ENCODE measurements at regions not wholly inside any gene's neighbourhood (a gene's known extent, or its start where the extent isn't known, plus 50 kb on each side); places are given as distances from the start of the nearest gene placed in this dataset.

GRCh38 chr20:57944988-57945387, 235.2 kb upstream of the PMEPA1 start:
- Histone ChIP-seq H3K4me1 (no peaks in the 10 kb centered on the region), H3K27me3 (no peaks in the 10 kb centered on the region), H3K9me3 (no peaks in the 10 kb centered on the region), H3K36me3 (no peaks in the 10 kb centered on the region), H3K27ac (no peak overlapping the region), H3K4me3 (replicated peaks in 1 of 3) (no peak overlapping the region)
- WGBS, 2 donors, result 91 to 93% methylated on average over 6 of the region's 6 CpGs
- TF ChIP-seq POLR2A (IDR thresholded peaks at IDR 0.05) (no peak), CTCF (IDR thresholded peaks at IDR 0.05) (no peak)
- no peak for DNase-seq
- intact Hi-C loops (cut with DNase I), result no loop called here

- H3K27me3 ChIP-seq, result no peaks in the 10 kb centered on the region
- H3K4me1 ChIP-seq, result no peaks in the 10 kb centered on the region
- no peak overlapping the region for H3K27ac ChIP-seq
- DNase-seq, result no peak
- H3K4me3 ChIP-seq (replicated peaks in 1 of 3), result no peak overlapping the region
- intact Hi-C loops (cut with DNase I), result no loop called here
- H3K9me3 ChIP-seq, result no peaks in the 10 kb centered on the region
- WGBS, 2 donors, result 84 to 92% methylated on average over 7 of the region's 7 CpGs
- H3K36me3 ChIP-seq, result no peaks in the 10 kb centered on the region
- TF ChIP-seq POLR2A (IDR thresholded peaks at IDR 0.05), result no peak
- no peak for TF ChIP-seq CTCF (IDR thresholded peaks at IDR 0.05)
Measured at GRCh38 chr20:57943950-57944349, 234.1 kb upstream of the PMEPA1 start.

- DNase-seq, result no peak
- TF ChIP-seq CTCF (IDR thresholded peaks at IDR 0.05) (no peak), POLR2A (IDR thresholded peaks at IDR 0.05) (no peak)
- Histone ChIP-seq H3K36me3 (no peaks in the 10 kb centered on the region), H3K4me1 (no peaks in the 10 kb centered on the region), H3K27me3 (no peaks in the 10 kb centered on the region), H3K9me3 (no peaks in the 10 kb centered on the region), H3K27ac (no peak overlapping the region), H3K4me3 (replicated peaks in 1 of 3) (no peak overlapping the region)
- 84 to 91% methylated on average over 6 to 9 of the region's 9 CpGs for WGBS, 2 donors
- intact Hi-C loops (cut with DNase I), result no loop called here
Measured at GRCh38 chr20:57943291-57943690, 233.5 kb upstream of the PMEPA1 start.

GRCh38 chr20:57941604-57942381, 232.0 kb upstream of the PMEPA1 start:
- WGBS, 2 donors, result 63 to 73% methylated on average over 16 of the region's 16 CpGs
- no peak overlapping the region for H3K4me3 ChIP-seq (replicated peaks in 1 of 3)
- TF ChIP-seq CTCF (IDR thresholded peaks at IDR 0.05) (no peak), POLR2A (IDR thresholded peaks at IDR 0.05) (no peak)
- no peak overlapping the region for H3K27ac ChIP-seq
- no peak for DNase-seq
- H3K9me3 ChIP-seq, result no peaks in the 10 kb centered on the region
- no peaks in the 10 kb centered on the region for H3K4me1 ChIP-seq
- intact Hi-C loops (cut with DNase I), result no loop called here
- no peaks in the 10 kb centered on the region for H3K27me3 ChIP-seq
- no peaks in the 10 kb centered on the region for H3K36me3 ChIP-seq

- no peaks in the 10 kb centered on the region for H3K9me3 ChIP-seq
- TF ChIP-seq CTCF (IDR thresholded peaks at IDR 0.05) (no peak), POLR2A (IDR thresholded peaks at IDR 0.05) (no peak)
- DNase-seq, result no peak
- 86 to 88% methylated on average over 14 of the region's 14 CpGs for WGBS, 2 donors
- no peak overlapping the region for H3K27ac ChIP-seq
- H3K4me1 ChIP-seq, result no peaks in the 10 kb centered on the region
- no peaks in the 10 kb centered on the region for H3K27me3 ChIP-seq
- H3K4me3 ChIP-seq (replicated peaks in 1 of 3), result no peak overlapping the region
- intact Hi-C loops (cut with DNase I), result no loop called here
- no peaks in the 10 kb centered on the region for H3K36me3 ChIP-seq
Measured at GRCh38 chr20:57940868-57941522, 231.2 kb upstream of the PMEPA1 start.
